ENCODE measurements at regions not wholly inside any gene's neighbourhood (a gene's known extent, or its start where the extent isn't known, plus 50 kb on each side); places are given as distances from the start of the nearest gene placed in this dataset.

- peak; percentile 35; the same call in 1 of the 2 replicates for TF ChIP-seq MGA (IDR thresholded peaks at IDR 0.05)
- no peak for TF ChIP-seq ZNF133 (CRISPR knock-in tag; IDR thresholded peaks at IDR 0.05)
- TF ChIP-seq FOXJ3 (CRISPR knock-in tag; IDR thresholded peaks at IDR 0.05), result no peak
- TF ChIP-seq L3MBTL2 (IDR thresholded peaks at IDR 0.05), result peak; percentile 24; the same call in 1 of the 2 replicates
- TF ChIP-seq PYGO2 (tag; IDR thresholded peaks at IDR 0.05), result no peak
- TF ChIP-seq MEIS2 (IDR thresholded peaks at IDR 0.05; ENCODE audit: partially characterized antibody), result peak; percentile 71
- peak; percentile 37 for TF ChIP-seq ARID1B (IDR thresholded peaks at IDR 0.05)
- no peak for TF ChIP-seq E2F8 (IDR thresholded peaks at IDR 0.05; ENCODE audit: low read depth, partially characterized antibody)
- peak; percentile 51 for TF ChIP-seq TCF3 (CRISPR knock-in tag; IDR thresholded peaks at IDR 0.05)
- peak; percentile 48; the same call in 1 of the 2 replicates for TF ChIP-seq FOXJ2 (tag; IDR thresholded peaks at IDR 0.05)
- TF ChIP-seq ZNF324 (CRISPR knock-in tag; IDR thresholded peaks at IDR 0.05), result no peak
Measured at GRCh38 chr6:140486450-140487361, 1112.3 kb upstream of the CITED2 start (continued).

Data from K562 (cell line).